GM12878 (cell line): ENCODE measurements at regions not wholly inside any gene's neighbourhood (a gene's known extent, or its start where the extent isn't known, plus 50 kb on each side); places are given as distances from the start of the nearest gene placed in this dataset.

Experiments
- POLR2AphosphoS5 ChIP-seq: IDR thresholded peaks from 2 replicates; pipeline ENCODE4 v1.6.1; 2011; ENCODE audit warnings: mild to moderate bottlenecking, low read length, inconsistent platforms
- RFX5 ChIP-seq: IDR thresholded peaks from 2 replicates; pipeline ENCODE4 v1.6.1; 2011; ENCODE audit warnings: low read depth, low read length, improper control_type of control experiment
- SP1 ChIP-seq: IDR thresholded peaks from one replicate; pipeline ENCODE4 v1.6.1; 2011; ENCODE audit warnings: low read depth, low read length
- TCF3 ChIP-seq: IDR thresholded peaks from 2 replicates; pipeline ENCODE4 v1.6.1; 2012; ENCODE audit warnings: low read depth, mild to moderate bottlenecking, low read length, borderline replicate concordance; ENCODE audit not compliant: insufficient read depth
- TF ChIP-seq, protein P1 (sequence below), 3 experiments: IDR thresholded peaks in 2 of 3; conservative IDR thresholded peaks in 1 of 3; 2 replicates each; pipeline ENCODE4 v1.5.1; 2011; ENCODE audit warnings: low read depth in 3 of 3, low read length in 3 of 3, mild to moderate bottlenecking in 3 of 3, control low read depth in 2 of 3, moderate library complexity in 2 of 3, inconsistent platforms in 1 of 3, mixed read lengths in 1 of 3; ENCODE audit not compliant: control insufficient read depth in 2 of 3, insufficient read depth in 1 of 3; ENCODE audit errors: extremely low read depth in 1 of 3

DNA sequence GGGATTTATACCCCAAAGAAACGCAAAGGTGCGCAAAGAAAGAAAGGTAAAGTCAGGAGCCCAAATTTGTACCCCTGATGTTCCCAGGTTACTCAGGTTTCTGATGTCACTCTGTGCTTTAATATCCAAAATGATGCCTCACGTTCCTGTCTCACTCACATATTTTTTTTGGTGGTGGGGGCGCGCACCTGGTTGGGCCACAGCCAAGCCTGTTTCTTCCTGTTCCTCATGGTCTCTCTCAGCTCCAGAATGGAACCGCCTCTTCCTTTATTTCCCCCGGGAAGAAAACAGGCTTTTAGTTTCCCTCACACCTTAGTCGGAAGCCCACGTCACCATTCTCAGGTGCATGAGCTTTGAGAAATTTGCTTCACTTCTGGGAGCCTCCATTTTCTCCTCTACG lies 118.3 kb upstream of the BOD1 start:
- TF ChIP-seq, protein P1, sequence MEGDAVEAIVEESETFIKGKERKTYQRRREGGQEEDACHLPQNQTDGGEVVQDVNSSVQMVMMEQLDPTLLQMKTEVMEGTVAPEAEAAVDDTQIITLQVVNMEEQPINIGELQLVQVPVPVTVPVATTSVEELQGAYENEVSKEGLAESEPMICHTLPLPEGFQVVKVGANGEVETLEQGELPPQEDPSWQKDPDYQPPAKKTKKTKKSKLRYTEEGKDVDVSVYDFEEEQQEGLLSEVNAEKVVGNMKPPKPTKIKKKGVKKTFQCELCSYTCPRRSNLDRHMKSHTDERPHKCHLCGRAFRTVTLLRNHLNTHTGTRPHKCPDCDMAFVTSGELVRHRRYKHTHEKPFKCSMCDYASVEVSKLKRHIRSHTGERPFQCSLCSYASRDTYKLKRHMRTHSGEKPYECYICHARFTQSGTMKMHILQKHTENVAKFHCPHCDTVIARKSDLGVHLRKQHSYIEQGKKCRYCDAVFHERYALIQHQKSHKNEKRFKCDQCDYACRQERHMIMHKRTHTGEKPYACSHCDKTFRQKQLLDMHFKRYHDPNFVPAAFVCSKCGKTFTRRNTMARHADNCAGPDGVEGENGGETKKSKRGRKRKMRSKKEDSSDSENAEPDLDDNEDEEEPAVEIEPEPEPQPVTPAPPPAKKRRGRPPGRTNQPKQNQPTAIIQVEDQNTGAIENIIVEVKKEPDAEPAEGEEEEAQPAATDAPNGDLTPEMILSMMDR (IDR thresholded peaks at IDR 0.05 in 2 of 3, conservative IDR thresholded peaks at IDR 0.05 in 1 of 3; ENCODE audit: control insufficient read depth in 2 of 3, extremely low read depth in 1 of 3, insufficient read depth in 1 of 3, low read depth in 3 of 3, low read length in 3 of 3) = no peak
- TF ChIP-seq TCF3 (no peak), POLR2AphosphoS5 (no peak), SP1 (no peak), RFX5 (no peak)
